ENCODE measurements at regions not wholly inside any gene's neighbourhood (a gene's known extent, or its start where the extent isn't known, plus 50 kb on each side); places are given as distances from the start of the nearest gene placed in this dataset.

GRCh38 chr21:16022116-16022515 is 292.3 kb downstream of the USP25 start:
- Histone ChIP-seq H4K20me1 (ENCODE audit: insufficient read depth, low read length) (no peaks in the 10 kb centered on the region), H3K4me3 (ENCODE audit: insufficient read depth, low read length) (no peak overlapping the region), H3K4me1 (ENCODE audit: insufficient read depth, low read length) (no peaks in the 10 kb centered on the region), H3K27me3 (ENCODE audit: insufficient read depth, low read length) (no peaks in the 10 kb centered on the region), H3K79me2 (ENCODE audit: insufficient read depth, low read length) (no peaks in the 10 kb centered on the region), H3K27ac (ENCODE audit: low read depth, low read length) (no peak overlapping the region), H3K9me3 (ENCODE audit: low read depth, low read length) (no peaks in the 10 kb centered on the region), H2AFZ (ENCODE audit: low read length) (no peak overlapping the region), H3K4me2 (ENCODE audit: insufficient read depth, low read length) (no peak overlapping the region), H3K36me3 (ENCODE audit: insufficient read depth, low read length) (no peaks in the 10 kb centered on the region)
- DNase-seq (ENCODE audit: insufficient read length, low spot score, missing footprints) = no peak
- TF ChIP-seq CTCF (IDR thresholded peaks at IDR 0.05; ENCODE audit: extremely low read depth, low read depth, low read length) = no peak

GRCh38 chr21:16022921-16023320 is 293.1 kb downstream of the USP25 start:
- H3K27me3 ChIP-seq (ENCODE audit: insufficient read depth, low read length) = no peaks in the 10 kb centered on the region
- no peak for DNase-seq (ENCODE audit: insufficient read length, low spot score, missing footprints)
- no peak overlapping the region for H3K27ac ChIP-seq (ENCODE audit: low read depth, low read length)
- H3K36me3 ChIP-seq (ENCODE audit: insufficient read depth, low read length) = no peaks in the 10 kb centered on the region
- no peak overlapping the region for H2AFZ ChIP-seq (ENCODE audit: low read length)
- no peaks in the 10 kb centered on the region for H3K4me1 ChIP-seq (ENCODE audit: insufficient read depth, low read length)
- TF ChIP-seq CTCF (IDR thresholded peaks at IDR 0.05; ENCODE audit: extremely low read depth, low read depth, low read length) = no peak
- no peaks in the 10 kb centered on the region for H3K79me2 ChIP-seq (ENCODE audit: insufficient read depth, low read length)
- no peaks in the 10 kb centered on the region for H3K9me3 ChIP-seq (ENCODE audit: low read depth, low read length)
- H3K4me2 ChIP-seq (ENCODE audit: insufficient read depth, low read length) = no peak overlapping the region
- H4K20me1 ChIP-seq (ENCODE audit: insufficient read depth, low read length) = no peaks in the 10 kb centered on the region
- H3K4me3 ChIP-seq (ENCODE audit: insufficient read depth, low read length) = no peak overlapping the region

- no peaks in the 10 kb centered on the region for H3K9me3 ChIP-seq (ENCODE audit: low read depth, low read length)
- H2AFZ ChIP-seq (ENCODE audit: low read length) = no peak overlapping the region
- no peaks in the 10 kb centered on the region for H3K27me3 ChIP-seq (ENCODE audit: insufficient read depth, low read length)
- H3K36me3 ChIP-seq (ENCODE audit: insufficient read depth, low read length) = no peaks in the 10 kb centered on the region
- H3K4me3 ChIP-seq (ENCODE audit: insufficient read depth, low read length) = no peak overlapping the region
- H3K4me2 ChIP-seq (ENCODE audit: insufficient read depth, low read length) = no peak overlapping the region
- H3K4me1 ChIP-seq (ENCODE audit: insufficient read depth, low read length) = no peaks in the 10 kb centered on the region
- DNase-seq (ENCODE audit: insufficient read length, low spot score, missing footprints) = peak; percentile 23
- no peaks in the 10 kb centered on the region for H4K20me1 ChIP-seq (ENCODE audit: insufficient read depth, low read length)
- TF ChIP-seq CTCF (IDR thresholded peaks at IDR 0.05; ENCODE audit: extremely low read depth, low read depth, low read length) = no peak
- H3K27ac ChIP-seq (ENCODE audit: low read depth, low read length) = no peak overlapping the region
- no peaks in the 10 kb centered on the region for H3K79me2 ChIP-seq (ENCODE audit: insufficient read depth, low read length)
These were observed 298.4 kb downstream of the USP25 start for GRCh38 chr21:16028142-16028541.

- Histone ChIP-seq H3K36me3 (ENCODE audit: insufficient read depth, low read length) (no peaks in the 10 kb centered on the region), H3K4me1 (ENCODE audit: insufficient read depth, low read length) (no peaks in the 10 kb centered on the region), H3K4me2 (ENCODE audit: insufficient read depth, low read length) (no peak overlapping the region), H3K4me3 (ENCODE audit: insufficient read depth, low read length) (no peak overlapping the region), H3K27me3 (ENCODE audit: insufficient read depth, low read length) (no peaks in the 10 kb centered on the region), H3K9me3 (ENCODE audit: low read depth, low read length) (no peaks in the 10 kb centered on the region), H2AFZ (ENCODE audit: low read length) (no peak overlapping the region), H4K20me1 (ENCODE audit: insufficient read depth, low read length) (no peaks in the 10 kb centered on the region), H3K27ac (ENCODE audit: low read depth, low read length) (no peak overlapping the region), H3K79me2 (ENCODE audit: insufficient read depth, low read length) (no peaks in the 10 kb centered on the region)
- TF ChIP-seq CTCF (IDR thresholded peaks at IDR 0.05; ENCODE audit: extremely low read depth, low read depth, low read length) = no peak
- DNase-seq (ENCODE audit: insufficient read length, low spot score, missing footprints) = no peak
These were observed 299.2 kb downstream of the USP25 start for GRCh38 chr21:16028941-16029464.
